CD4-positive, alpha-beta T cell treated with Interleukin-2 at 100 ng/mL for 4 hours (primary cell): ENCODE measurements at regions not wholly inside any gene's neighbourhood (a gene's known extent, or its start where the extent isn't known, plus 50 kb on each side); places are given as distances from the start of the nearest gene placed in this dataset.

Experiments used
- DNase-seq: peaks from one replicate; pipeline ENCODE4 v3.0.0-alpha.2; 2020; ENCODE audit warnings: low spot score

DNA sequence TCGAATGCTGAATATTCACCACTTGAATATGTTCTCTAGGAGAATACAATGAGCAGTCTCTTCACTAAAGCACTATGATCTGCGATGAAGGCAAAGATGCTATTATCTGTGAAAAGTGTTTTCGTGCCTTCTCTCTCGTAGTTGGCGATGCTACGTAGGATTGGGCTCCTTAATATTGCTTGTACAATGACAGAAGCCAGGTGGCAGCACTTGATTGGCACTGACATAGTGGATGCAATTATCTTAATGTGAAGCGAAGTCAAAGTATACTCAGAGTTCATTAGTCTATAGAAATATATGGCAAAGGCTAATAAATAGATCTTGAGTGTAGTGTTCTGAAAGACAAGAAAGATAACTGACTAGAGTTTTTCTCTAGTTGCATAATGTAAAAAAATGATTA, 1135.7 kb upstream of the AGA start:
- no peak for DNase-seq

GRCh38 chr4:178595500-178596138, 1153.4 kb upstream of the AGA start:
- no peak for DNase-seq

GRCh38 chr4:178598672-178599071, 1156.4 kb upstream of the AGA start:
- DNase-seq: no peak

GRCh38 chr4:178599521-178599920, 1157.3 kb upstream of the AGA start:
- DNase-seq: no peak

GRCh38 chr4:178602833-178603232, 1160.6 kb upstream of the AGA start:
- DNase-seq: no peak

DNA sequence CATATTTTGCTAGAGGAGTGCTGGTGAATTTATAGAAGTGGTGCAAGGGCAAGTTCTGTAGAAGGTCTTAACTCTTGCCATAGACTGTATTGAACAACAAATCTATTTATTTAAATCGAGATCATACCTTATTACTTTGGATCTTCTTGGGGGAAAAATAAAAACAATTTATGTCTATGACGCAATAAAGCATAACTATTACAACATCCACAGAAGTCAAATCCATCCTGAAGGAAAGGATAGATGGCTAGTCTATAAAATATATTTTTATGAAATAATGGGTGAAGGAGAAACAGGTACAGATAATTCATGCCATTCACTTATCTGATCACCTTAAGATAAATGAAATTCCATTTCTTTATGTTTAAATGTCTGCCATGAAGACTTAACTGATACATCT, 1168.8 kb upstream of the AGA start:
- DNase-seq: no peak

DNA sequence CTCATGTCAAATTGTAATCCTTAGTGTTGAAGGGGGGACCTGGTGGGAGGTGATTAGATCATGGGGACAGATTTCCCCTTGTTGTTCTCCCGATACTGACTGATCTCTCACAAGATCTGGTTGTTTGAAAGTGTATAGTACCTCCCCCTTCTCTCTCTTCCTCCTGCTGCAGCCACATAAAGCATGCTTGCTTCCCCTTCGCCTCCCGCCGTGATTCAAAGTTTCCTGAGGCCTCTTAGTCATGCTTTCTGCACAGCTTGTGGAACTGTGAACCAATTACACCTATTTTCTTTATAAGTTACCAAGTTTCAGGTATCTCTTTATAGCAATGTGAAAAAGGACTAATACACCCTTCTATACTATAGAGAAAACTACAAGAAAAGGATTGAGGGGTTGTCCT, 1170.5 kb upstream of the AGA start:
- no peak for DNase-seq

- no peak for DNase-seq
These were observed 1190.2 kb upstream of the AGA start for GRCh38 chr4:178632415-178632814.

DNA sequence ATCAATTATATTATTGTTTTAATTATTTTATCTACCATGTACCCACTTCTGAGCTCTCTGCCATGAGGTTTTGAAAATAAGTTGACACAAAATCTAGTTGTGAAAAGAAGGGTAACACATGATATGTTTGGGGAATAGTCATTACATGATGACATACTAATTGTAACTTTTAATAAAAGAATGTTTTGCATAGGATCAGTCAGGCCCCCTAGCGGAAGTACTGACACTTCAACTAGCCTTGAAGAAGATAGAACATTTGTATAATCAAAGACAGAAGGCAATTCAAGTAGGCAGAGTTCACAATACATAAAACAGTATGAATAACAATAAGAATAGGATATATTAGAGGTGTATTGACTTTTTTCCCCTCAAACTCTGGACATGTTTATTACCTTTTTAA, 1191.0 kb upstream of the AGA start:
- no peak for DNase-seq

- DNase-seq: no peak
These were observed 1222.4 kb upstream of the AGA start for GRCh38 chr4:178664621-178665020.

- no peak for DNase-seq
These were observed 1223.7 kb upstream of the AGA start for GRCh38 chr4:178665916-178666315.

- no peak for DNase-seq
These were observed 1229.5 kb upstream of the AGA start for GRCh38 chr4:178671766-178672165.

DNA sequence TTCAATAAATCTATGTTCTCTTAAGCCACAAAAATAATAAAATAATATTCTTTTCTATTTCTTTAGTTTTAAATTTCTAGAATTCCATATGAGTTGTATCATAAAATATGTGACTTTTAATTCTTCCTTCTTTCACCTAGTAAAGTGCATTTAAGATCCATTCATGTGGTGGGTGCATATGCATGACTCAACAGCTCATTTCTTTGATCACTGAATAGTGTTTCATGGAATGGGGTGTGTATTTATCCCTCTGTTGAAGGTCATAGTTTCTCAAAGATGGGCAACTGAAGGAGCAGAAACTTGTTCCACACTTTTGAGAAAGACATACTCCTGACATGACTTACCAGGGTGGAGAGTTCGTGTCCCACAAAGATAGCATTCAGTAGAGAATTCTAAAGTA, 1230.3 kb upstream of the AGA start:
- no peak for DNase-seq

DNA sequence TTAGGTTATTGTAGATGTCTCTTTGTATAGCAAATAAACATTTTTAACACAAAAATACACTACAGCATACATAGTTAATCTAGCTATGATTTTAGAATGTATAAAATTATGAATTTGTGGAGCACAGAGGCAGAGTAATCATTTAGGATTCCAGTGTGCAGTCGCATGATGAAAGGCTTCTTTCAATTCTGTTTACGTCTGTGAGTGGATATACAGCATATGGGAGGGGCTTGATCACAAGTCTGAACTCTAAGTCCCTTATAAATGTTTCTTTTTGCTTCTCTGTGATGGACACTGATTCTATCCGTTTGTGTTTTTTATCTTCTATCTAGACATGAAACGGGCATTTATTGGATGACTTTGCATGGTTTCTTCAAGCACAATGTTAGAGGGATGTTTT, 1239.6 kb upstream of the AGA start:
- DNase-seq: no peak

GRCh38 chr4:178689926-178690325, 1247.7 kb upstream of the AGA start:
- DNase-seq: no peak

DNA sequence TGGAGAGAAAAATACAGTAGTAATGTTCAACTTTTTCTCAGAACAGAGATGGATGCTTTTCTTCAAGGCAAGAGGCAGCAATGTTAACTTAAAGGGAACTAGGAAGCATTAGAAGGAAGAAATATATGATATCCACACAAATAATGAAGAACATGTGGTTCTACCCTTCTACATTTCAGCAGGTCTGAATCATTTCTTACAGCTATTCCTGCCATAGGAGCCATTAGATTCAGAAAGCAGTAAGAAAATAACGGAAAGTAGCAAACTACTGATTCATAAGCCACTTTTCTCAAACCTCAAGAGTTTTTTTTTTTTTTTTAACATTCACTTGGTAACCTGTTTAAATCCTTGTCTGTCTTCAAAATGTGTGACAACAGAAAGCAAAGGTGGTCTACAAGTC, 1251.6 kb upstream of the AGA start:
- no peak for DNase-seq

DNA sequence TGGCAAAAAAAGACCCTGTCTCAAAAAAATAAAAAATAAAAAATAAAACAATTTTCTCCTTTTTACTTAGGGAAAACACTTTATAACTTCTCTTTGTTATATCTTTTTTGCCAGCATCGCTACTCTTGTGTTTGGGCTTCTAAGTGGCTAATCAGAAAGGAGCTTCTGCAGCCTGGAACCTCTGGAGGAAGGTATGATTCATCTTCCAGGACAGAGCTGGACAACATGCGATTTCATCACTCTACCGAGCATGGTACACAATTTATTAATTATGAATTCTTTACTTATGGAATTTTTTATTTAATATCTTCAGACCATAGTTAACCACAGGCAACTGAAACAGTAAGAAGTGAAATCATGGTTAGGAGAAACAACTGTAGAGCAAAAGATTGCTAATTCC, 1254.3 kb upstream of the AGA start:
- DNase-seq: no peak

DNA sequence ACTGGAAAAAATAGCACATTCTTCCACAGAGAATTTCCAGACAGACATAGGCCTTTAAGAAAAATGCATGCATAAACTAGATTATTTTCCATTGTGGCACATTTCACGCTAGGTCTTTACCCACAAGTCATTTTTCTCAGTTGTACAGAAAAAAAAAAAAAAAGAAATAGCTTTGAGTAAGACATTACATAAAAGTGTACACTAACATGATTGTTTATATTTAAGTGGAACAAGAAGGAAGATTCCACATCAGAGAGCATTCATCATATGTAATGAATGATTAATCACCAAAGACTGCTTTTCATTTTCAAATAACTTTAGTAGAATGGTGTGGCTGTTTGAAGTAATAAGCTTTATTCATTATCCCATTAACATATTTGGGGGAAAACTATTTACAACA, 1270.2 kb upstream of the AGA start:
- DNase-seq: no peak

- no peak for DNase-seq
These were observed 1295.8 kb upstream of the AGA start for GRCh38 chr4:178738026-178738425.

- no peak for DNase-seq
These were observed 1303.0 kb upstream of the AGA start for GRCh38 chr4:178745203-178745602.

DNA sequence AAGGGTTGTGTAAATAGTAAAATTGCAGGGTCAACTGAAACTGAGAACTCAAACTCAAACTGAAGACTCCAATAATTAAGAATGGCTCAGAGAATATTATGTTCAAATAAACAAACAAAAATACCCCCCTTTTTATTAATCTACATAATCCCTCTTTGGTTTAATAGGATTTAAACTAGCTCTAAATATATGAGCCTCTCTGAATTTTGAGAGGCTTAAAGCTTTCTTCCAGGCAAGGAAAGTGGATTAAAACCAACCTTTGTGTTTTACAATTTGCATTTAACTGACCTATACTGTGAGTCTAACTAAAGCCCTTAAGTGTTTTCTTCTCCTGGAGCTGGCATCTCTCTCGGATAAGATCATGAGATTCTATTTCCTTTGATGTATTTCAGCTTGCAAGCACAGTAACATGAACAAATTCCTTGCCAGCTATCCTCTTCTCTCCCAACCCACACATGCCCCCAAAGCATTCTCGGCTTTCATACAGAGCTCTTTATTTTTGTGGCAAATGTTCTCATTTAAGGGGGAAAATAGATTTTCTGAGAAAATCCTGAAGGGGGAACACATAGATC, 1310.8 kb upstream of the AGA start:
- DNase-seq: no peak

GRCh38 chr4:178778496-178778895, 1336.3 kb upstream of the AGA start:
- DNase-seq: no peak

DNA sequence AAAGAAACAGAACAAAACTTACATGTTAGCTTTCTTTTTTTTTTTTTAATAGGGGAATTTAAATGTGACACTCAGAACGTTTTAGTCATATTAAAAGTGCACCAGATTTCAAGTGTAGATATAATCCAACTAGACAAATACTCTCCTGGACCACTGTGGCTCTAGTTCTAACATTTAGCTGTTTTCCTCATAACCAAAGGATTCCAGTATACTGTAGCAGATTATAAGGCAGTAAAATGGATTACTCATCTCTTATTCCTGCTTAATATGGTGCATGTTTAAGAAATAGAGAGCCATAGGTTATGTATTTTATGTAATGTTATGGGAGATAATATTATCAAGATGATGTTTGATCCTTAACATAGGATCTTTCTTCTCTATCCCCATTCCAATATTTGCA, 1339.5 kb upstream of the AGA start:
- DNase-seq: no peak

DNA sequence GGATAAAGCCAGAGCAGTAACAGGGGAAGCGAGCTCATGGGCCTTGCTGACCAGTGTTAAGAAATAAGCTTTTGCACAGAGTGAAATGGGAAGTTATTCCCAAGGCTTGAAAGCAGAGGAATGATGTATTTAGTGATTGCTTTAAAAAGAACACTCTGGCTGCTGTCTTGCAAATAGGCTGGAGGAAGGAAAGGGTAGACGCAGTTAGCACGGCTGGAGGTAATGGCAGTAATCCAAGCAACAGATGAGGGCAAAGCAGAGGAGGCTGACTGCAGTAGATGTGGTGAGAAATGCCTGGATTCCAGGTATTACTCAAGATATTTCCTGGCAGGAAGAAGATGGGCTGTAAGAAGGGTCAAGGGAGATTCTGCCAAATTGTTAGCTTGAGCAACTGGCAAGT, 1342.3 kb upstream of the AGA start:
- no peak for DNase-seq

- no peak for DNase-seq
These were observed 1347.0 kb upstream of the AGA start for GRCh38 chr4:178789279-178789678.
